ENCODE measurements at regions not wholly inside any gene's neighbourhood (a gene's known extent, or its start where the extent isn't known, plus 50 kb on each side); places are given as distances from the start of the nearest gene placed in this dataset.
A peak's percentile ranks its signal among the peaks of the same experiment; 100 is the strongest.

- peak in 7 of 56 donors; percentile 15 to 27 (median 20) for DNase-seq
Measured at GRCh38 chr9:134243778-134244467, 79.6 kb upstream of the RNU6ATAC start.

DNA sequence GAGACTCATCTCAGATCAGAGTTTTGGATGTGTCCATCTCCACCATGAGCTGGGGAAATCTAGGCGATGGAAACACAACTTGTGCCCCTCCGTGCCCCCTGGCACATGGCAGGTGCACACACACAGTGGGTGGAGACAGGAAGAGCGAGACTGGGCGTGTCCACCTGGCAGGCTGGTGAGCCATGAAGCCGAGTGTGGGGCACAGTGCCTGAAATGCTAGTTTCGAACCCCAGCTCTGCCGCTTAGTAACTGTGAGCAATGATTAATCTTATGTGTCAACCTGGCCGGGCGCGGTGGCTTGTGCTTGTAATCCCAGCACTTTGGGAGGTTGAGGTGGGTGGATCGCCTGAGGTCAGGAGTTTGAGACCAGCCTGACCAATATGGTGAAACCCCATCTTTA is 80.8 kb upstream of the RNU6ATAC start:
- DNase-seq = no peak

- no peak for DNase-seq
Measured at GRCh38 chr9:134247918-134248631, 78.2 kb upstream of the RXRA start.

DNA sequence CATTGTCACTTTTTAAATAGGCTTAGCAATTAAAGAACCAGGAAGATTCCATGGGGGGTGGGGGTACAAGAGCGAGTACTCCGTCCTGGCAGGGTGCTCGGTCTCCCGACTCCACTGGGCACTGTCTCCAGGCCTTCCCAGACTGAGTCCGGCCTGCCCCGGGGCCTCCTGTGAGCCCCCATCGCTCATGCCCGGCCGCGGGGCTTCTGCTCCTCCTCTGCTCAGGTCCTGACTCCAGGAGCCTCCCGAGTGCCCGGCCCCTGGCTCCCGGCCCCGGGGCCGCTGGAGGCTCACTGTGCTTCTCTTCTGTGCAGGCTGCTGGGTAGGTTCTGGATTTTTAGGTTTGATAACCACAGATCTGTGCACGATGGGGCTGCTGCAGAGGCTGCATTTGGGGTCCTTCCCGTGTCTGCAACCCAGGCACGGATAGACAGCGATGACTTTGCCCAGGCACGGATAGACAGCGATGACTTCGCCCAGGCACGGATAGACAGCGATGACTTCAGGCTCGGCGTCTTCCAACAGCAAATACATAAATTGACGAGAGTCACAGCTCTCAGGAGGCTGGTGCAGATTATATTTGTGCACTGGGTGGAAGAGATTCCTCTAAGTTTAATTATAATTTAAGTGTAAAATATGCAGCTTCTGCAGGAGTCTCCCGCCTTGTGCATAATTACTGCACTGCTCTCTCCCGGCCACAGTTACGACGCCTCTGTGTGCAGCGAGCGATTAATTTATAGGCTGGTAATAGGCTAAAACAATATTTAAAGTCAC is 74.8 kb upstream of the RXRA start:
- DNase-seq = peak in 1 of 56 donors; percentile 17

- DNase-seq = no peak
Measured at GRCh38 chr9:134252084-134252830, 74.0 kb upstream of the RXRA start.

DNA sequence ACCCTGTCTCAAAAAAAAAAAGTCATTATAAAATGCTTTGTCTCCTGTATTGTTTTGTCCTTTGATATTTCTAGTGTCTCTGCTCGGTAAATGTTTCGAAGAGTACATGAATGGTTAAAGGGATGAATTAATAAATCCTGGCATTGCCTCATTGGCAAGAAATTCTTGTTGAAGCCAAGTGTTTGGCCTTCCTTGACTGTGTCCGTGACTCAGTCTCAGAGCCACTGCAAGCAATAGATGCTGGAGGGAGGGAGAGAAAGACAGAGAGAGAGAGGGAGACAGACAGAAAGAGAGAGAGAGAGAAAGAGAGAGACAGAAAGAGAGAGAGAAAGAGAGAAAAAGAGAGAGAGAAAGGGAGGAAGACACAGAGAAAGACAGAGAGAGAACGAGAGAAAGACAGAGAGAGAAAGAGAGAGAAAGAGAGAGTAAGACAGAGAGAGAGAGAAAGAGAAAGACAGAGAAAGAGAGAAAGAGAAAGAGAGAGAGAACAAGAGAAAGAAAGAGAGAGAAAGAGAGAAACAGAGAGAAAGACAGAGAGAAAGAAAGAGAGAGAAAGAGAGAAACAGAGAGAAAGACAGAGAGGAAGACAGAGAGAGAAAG is 72.5 kb upstream of the RXRA start:
- no peak for DNase-seq

- peak in 1 of 56 donors; percentile 23 for DNase-seq
Measured at GRCh38 chr9:134258332-134258731, 67.9 kb upstream of the RXRA start.

- DNase-seq = peak in 7 of 56 donors; percentile 3 to 36 (median 12)
Measured at GRCh38 chr9:134258828-134259546, 67.3 kb upstream of the RXRA start.

- DNase-seq = no peak
Measured at GRCh38 chr9:134259708-134260107, 66.5 kb upstream of the RXRA start.

DNA sequence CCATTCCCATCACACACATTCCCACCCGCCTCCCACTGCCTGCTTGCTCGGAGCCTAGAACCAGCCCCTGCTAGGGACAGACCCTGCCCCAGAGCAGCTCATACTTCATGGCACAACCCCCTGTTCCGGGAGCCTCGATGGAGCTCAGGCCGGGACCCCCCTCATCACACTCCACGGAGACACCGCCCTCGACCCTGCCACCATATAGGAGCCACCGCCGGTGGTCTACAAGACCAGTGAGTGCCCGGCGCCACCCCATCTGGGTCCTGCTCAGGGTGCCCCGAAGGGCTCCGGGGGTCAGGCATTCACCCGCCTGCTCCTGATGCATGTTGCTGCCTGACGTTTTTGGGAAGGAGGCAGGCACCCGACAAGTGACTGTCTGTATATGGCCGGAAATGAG is 65.5 kb upstream of the RXRA start:
- no peak for DNase-seq

GRCh38 chr9:134262035-134262434 is 64.2 kb upstream of the RXRA start:
- DNase-seq = no peak

DNA sequence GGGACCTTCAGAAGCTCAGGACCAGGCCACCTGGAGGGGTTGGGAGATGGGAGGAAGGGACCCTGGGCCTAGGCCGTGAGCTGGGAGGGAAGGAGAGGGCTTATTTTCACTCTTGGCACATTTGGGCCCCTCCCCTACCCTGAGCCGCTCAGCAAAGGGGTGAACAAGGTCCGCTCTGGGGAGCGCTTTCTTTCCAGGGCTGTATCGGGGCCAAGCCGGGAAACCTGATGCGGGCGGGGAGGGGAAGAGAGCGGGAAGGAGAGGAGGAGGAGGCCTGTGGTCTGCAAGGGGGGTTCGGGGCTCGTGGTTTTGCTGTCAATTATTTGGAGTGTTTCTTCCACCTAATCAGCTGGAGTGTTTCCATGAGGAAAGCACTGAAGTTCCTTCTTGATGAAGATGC is 62.7 kb upstream of the RXRA start:
- DNase-seq = no peak

DNA sequence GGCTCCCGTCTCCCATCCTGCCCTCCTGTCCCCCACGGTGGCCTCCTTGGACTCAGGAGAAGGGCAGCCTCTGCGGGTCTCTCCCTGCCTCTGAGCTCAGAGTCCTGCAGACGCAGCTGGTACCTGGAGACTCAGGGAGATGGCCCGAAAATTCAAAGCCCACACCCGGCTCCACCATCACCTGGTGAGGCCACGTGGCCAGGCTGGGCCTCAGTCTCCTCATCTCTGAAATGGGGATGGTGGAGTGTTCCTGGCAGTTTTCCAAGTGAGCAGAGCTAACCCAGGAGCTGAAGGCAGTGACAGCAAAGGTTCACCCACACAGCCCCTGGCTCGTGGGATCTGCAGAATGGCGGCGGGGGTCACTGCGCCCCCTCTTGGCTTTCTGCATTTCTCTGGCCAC is 62.1 kb upstream of the RXRA start:
- DNase-seq = no peak

- no peak for DNase-seq
Measured at GRCh38 chr9:134265078-134265477, 61.2 kb upstream of the RXRA start.

- DNase-seq = no peak
Measured at GRCh38 chr9:134266418-134266817, 59.8 kb upstream of the RXRA start.

GRCh38 chr9:134267305-134267880 is 58.9 kb upstream of the RXRA start:
- no peak for DNase-seq

DNA sequence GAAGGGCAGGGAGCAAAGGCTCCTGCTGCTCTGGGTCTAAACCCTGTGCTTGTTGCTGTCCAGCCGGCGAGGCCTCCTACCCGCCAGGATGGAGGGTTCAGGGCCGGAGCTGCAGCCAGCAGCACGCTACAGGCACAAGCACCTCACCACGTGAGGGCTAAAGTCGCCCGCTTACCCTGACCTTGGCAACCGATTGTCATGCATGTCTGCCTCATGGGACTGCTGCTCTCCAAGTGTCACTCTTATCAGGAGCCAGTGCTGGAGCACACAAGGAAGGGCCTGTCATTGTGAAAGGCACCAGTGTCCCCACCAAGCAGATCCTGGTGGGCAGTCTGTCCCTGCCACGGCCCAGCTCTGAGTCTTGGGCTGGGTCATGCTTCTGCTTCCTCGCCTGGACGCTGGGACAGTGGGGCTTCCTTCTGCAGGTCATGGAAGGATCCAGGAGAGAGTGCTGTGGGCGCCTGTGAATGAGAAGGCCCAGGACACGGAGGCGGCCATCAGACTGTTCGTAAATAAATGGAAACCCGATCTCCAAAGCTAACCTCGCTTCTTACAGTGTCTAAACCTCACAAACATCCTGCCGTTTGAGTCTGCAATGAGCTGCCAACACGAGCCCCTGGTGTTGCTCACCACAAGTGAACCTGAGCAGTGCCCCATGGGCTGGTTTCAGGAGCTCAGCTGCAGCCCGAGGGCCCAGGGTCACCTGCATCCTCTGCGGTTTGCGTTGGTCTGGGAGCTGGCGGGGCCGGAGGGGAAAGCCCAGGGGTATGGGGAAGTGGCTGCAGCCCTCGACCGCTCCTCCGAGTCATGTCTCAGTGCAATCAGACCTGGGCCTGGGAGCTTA is 58.2 kb upstream of the RXRA start:
- DNase-seq = no peak

GRCh38 chr9:134268747-134269146 is 57.5 kb upstream of the RXRA start:
- peak in 1 of 56 donors; percentile 13 for DNase-seq

All from nucleus accumbens (tissue), 56 donors.